Right atrium auricular region (tissue), 2 donors: ENCODE measurements at regions not wholly inside any gene's neighbourhood (a gene's known extent, or its start where the extent isn't known, plus 50 kb on each side); places are given as distances from the start of the nearest gene placed in this dataset.

Experiments
- DNase-seq: peaks from one replicate; pipeline ENCODE4 v3.0.0-alpha.2; 2019; ENCODE audit warnings: low spot score
- H3K27ac ChIP-seq, 2 donors: fragments of 200-600 bp; sonication (generic); 1 replicate in 1 of 2; 2 replicates in 1 of 2; pipeline ENCODE4 v1.5.1; 2016 to 2019
- H3K27me3 ChIP-seq, 2 donors: fragments of 200-600 bp; sonication (generic); one replicate each; pipeline versions ENCODE4 v1.5.1 to v1.6.0; 2017 to 2019
- H3K36me3 ChIP-seq: fragments of 200-600 bp; sonication (generic); one replicate; pipeline ENCODE4 v1.5.1; 2016
- H3K4me1 ChIP-seq, 2 donors: fragments of 200-600 bp; sonication (generic); one replicate each; pipeline versions ENCODE4 v1.5.1 to v1.6.0; 2017 to 2019
- H3K4me3 ChIP-seq, 2 donors: fragments of 200-600 bp; sonication (generic); 1 replicate in 1 of 2; 2 replicates in 1 of 2; pipeline ENCODE4 v1.5.1; 2017 to 2019; ENCODE audit warnings: mild to moderate bottlenecking in 1 of 2, moderate library complexity in 1 of 2
- H3K9me3 ChIP-seq, 2 donors: fragments of 200-600 bp; sonication (generic); one replicate each; pipeline ENCODE4 v1.5.1; 2019
- TF ChIP-seq, protein P1 (sequence below), 2 donors: fragments of 200-600 bp; sonication (generic); IDR thresholded peaks; one replicate each; pipeline ENCODE4 v1.5.1; 2019; ENCODE audit warnings: antibody characterized with exemption in 2 of 2

DNA sequence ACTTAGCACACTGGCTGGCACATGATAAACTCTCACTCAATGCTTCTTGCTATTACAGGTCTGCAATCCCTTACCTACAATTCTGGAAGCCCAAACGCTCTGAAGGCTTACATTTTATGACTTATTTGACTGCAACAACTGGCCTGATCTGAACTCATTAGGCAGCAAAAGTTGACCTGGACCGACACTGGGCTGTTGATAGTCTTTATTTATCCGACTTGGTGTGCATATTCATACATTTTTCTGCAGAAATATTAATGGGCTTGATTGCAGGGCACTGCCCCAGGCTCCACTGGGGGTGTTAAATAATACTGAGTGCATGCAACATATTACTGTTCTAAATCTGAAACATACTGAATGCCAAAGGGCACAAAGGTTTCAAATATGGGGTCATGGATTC lies 1076.7 kb downstream of the BCL11B start:
- no peaks in the 10 kb centered on the region for H3K27me3 ChIP-seq
- no peaks in the 10 kb centered on the region for H3K4me1 ChIP-seq
- no peaks in the 10 kb centered on the region for H3K9me3 ChIP-seq
- TF ChIP-seq, protein P1, sequence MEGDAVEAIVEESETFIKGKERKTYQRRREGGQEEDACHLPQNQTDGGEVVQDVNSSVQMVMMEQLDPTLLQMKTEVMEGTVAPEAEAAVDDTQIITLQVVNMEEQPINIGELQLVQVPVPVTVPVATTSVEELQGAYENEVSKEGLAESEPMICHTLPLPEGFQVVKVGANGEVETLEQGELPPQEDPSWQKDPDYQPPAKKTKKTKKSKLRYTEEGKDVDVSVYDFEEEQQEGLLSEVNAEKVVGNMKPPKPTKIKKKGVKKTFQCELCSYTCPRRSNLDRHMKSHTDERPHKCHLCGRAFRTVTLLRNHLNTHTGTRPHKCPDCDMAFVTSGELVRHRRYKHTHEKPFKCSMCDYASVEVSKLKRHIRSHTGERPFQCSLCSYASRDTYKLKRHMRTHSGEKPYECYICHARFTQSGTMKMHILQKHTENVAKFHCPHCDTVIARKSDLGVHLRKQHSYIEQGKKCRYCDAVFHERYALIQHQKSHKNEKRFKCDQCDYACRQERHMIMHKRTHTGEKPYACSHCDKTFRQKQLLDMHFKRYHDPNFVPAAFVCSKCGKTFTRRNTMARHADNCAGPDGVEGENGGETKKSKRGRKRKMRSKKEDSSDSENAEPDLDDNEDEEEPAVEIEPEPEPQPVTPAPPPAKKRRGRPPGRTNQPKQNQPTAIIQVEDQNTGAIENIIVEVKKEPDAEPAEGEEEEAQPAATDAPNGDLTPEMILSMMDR (IDR thresholded peaks at IDR 0.05), result no peak
- no peak for DNase-seq
- H3K36me3 ChIP-seq, result no peaks in the 10 kb centered on the region
- no peak overlapping the region for H3K27ac ChIP-seq
- no peak overlapping the region for H3K4me3 ChIP-seq

DNA sequence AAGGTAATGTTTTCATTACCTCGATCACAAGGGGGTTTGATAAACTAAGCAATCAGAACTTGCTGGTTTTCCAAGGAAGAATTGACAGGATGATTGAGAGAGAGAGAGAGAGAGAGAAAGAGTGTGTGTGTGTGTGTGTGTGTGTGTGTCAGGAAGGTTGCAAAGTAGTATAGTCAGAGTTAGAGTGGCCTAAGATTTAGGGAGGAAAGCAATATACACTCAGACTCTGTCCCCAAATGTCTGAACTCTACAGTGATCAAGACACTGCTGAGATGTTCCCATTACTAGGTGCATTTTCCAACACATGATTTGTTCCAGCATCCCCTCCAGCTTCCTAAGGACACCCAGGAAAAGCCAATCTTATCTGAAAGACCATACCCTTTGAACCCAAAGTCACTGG lies 1074.1 kb downstream of the BCL11B start:
- H3K4me1 ChIP-seq, result no peaks in the 10 kb centered on the region
- H3K36me3 ChIP-seq, result no peaks in the 10 kb centered on the region
- no peaks in the 10 kb centered on the region for H3K27me3 ChIP-seq

DNA sequence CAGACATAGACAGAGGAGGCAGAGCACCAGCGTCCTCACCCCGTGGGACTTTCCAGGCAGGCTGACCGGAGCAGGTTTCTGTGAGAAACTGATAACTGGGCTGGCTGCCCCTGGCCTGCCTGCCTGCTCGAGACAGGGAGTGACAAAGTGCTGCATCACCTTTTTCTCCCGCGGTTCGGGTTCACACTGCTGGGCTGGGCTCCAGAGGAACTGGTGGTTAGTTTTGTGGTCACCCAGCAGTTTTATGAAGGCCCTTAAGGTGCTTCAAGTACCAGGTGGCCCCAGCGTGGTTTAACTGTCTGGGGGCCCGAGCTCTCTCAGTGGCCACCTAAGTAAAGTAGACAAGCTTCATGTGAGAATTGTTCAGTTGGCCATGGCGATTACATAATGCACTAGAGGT lies 1073.6 kb downstream of the BCL11B start:
- DNase-seq, result no peak
- no peak overlapping the region for H3K4me3 ChIP-seq
- H3K4me1 ChIP-seq, result no peaks in the 10 kb centered on the region
- H3K9me3 ChIP-seq, result no peaks in the 10 kb centered on the region
- no peaks in the 10 kb centered on the region for H3K36me3 ChIP-seq
- TF ChIP-seq, protein P1 (IDR thresholded peaks at IDR 0.05), result no peak
- H3K27ac ChIP-seq, result no peak overlapping the region
- H3K27me3 ChIP-seq, result no peaks in the 10 kb centered on the region

More for the DNA sequence above, 1074.1 kb downstream of the BCL11B start:
- TF ChIP-seq, protein P1 (IDR thresholded peaks at IDR 0.05), result no peak
- H3K9me3 ChIP-seq, result no peaks in the 10 kb centered on the region
- no peak for DNase-seq
- H3K4me3 ChIP-seq, result no peak overlapping the region
- H3K27ac ChIP-seq, result no peak overlapping the region

DNA sequence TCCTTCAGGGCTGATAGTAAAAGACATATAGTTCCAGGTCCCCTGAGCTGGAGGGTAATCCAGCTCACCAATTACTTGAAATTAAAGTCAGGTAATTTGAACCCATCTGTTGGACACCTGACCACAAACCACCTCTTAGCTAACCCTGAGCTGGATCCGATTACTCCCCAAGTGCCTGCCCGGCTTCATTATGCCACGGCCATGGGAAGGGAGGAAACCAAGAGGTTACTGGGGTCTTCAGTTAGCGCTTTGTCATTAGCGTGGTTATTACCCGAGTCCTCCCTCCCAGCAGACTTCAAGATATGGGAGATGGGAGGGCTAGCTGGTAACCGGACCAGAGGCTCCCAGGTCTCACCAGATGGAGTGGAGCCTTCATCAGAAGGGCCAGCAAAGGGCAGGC lies 1071.4 kb downstream of the BCL11B start:
- Histone ChIP-seq H3K36me3 (no peaks in the 10 kb centered on the region), H3K9me3 (no peaks in the 10 kb centered on the region), H3K27ac (no peak overlapping the region), H3K27me3 (no peaks in the 10 kb centered on the region), H3K4me3 (no peak overlapping the region), H3K4me1 (no peaks in the 10 kb centered on the region)
- no peak for DNase-seq
- TF ChIP-seq, protein P1 (IDR thresholded peaks at IDR 0.05), result no peak

DNA sequence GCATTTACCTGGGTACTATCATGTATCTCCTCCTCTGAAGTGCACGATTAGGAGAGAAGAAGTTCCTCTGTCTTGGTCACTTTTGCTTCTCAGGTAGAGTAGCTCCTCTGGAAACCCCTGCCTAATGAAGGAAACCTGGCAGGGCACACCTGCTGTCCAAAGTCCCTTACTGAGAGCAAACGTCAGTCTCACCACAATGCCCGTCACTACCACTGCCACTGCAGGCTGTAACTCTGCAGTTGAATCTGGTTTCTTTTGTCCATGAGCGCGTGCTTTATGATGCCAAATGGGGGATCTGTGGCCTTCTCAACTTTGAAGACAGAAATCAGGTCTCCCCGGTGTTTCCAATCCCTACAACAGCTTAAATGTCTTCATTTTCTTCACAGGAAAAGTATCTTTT lies 1068.6 kb downstream of the BCL11B start:
- TF ChIP-seq, protein P1 (IDR thresholded peaks at IDR 0.05), result no peak
- H3K27ac ChIP-seq, result no peak overlapping the region
- no peaks in the 10 kb centered on the region for H3K9me3 ChIP-seq
- H3K36me3 ChIP-seq, result no peaks in the 10 kb centered on the region
- H3K4me1 ChIP-seq, result no peaks in the 10 kb centered on the region
- no peak overlapping the region for H3K4me3 ChIP-seq
- H3K27me3 ChIP-seq, result no peaks in the 10 kb centered on the region
- DNase-seq, result no peak

DNA sequence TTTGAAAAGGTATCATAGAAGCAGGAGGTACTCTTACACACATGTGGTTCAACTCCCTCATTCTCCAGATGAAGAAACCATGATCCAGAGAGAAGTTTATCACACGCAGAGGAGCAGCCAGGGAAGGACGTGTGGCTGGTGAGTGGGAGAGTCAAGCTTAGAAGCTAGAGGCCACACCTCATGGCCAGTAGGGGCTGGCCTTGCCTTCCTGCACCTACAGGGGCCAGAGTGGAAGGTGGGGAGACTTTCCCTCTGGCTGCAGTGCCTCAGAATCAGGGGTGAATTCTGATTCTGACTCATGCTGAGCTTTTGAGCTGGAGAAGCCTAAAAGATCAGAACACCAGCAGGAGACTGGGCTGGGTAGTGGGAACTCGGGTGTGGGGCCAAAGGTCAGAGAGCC lies 1067.9 kb downstream of the BCL11B start:
- no peaks in the 10 kb centered on the region for H3K4me1 ChIP-seq
- H3K9me3 ChIP-seq, result no peaks in the 10 kb centered on the region
- H3K27me3 ChIP-seq, result no peaks in the 10 kb centered on the region
- H3K4me3 ChIP-seq, result no peak overlapping the region
- H3K27ac ChIP-seq, result no peak overlapping the region
- no peak for DNase-seq
- H3K36me3 ChIP-seq, result no peaks in the 10 kb centered on the region
- TF ChIP-seq, protein P1 (IDR thresholded peaks at IDR 0.05), result no peak
